HTR-8/SVneo (cell line): ENCODE measurements at regions not wholly inside any gene's neighbourhood (a gene's known extent, or its start where the extent isn't known, plus 50 kb on each side); places are given as distances from the start of the nearest gene placed in this dataset.
A peak's percentile ranks its signal among the peaks of the same experiment; 100 is the strongest.

ENCODE experiments used
- DNase-seq: peaks from one replicate; pipeline ENCODE4 v3.0.0; 2011; ENCODE audit warnings: low spot score, mixed read lengths; ENCODE audit not compliant: insufficient read length
- FAIRE-seq: peaks from 2 replicates; lab custom pipeline; 2011; peaks lifted over from hg19 to GRCh38; lab: Jason Lieb, UNC

DNA sequence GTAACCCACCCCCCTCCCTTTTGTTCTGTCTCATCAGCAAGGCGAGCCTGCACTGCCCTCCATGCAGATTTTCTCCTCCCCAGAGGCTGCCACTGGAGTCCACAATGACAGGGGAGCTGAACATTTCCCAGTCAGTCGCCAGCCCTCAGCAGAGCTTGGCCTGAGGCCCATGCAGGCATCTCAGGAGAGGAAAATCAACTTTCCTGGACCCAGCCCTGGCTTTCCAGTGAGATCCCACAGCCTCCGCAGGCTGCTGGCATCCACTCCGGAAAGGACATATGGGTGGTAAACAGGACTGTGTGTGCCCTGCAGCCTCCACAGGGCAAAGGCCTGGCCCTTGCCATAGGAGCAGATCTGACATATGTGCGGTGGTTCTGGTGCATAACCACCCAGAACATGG, 253.8 kb downstream of the TNS1 start:
- FAIRE-seq (no peak), DNase-seq (no peak)

- FAIRE-seq (peak; percentile 4), DNase-seq (no peak)
These were observed 256.0 kb downstream of the TNS1 start for GRCh38 chr2:217746808-217747207.

DNA sequence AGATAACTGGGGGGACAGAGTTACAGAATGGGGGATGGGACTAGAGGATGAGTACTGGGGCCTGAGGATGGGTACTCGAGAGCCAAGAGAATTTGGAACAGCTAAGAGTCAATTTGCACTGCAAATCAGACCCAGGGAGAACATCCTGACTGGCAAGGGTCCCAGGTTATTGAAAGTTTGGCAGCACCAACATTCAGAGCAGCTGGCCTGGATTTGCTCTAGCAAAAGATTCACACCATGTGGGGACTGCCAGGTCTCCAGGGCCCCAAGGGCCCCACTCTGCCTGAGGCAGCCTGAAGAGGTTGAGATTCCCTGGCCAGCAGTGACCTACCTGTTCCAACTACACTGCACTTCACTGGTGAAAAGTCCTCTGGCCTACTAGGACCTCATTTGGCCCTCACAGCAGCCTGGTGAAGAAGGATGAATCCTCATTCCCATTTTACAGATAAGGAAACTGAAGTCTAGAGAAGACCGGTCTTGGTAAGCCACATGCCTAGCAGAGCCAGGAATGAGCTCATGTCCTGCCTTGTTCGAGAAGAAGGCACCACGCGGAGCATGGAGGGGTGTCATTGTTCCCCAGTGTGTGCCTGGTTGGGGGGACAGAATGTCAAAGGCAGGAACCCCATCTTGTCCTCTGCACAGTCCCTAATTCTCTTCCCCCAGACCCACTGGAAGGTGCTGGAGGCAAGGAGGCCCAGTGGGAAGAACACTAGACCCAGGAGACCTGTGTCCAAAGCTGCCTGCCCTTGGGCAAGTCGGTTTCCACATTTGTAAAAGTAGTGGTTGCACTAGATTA, 258.6 kb downstream of the TNS1 start:
- DNase-seq, result no peak
- FAIRE-seq, result no peak

- DNase-seq, result no peak
- no peak for FAIRE-seq
These were observed 259.4 kb downstream of the TNS1 start for GRCh38 chr2:217743407-217743806.

DNA sequence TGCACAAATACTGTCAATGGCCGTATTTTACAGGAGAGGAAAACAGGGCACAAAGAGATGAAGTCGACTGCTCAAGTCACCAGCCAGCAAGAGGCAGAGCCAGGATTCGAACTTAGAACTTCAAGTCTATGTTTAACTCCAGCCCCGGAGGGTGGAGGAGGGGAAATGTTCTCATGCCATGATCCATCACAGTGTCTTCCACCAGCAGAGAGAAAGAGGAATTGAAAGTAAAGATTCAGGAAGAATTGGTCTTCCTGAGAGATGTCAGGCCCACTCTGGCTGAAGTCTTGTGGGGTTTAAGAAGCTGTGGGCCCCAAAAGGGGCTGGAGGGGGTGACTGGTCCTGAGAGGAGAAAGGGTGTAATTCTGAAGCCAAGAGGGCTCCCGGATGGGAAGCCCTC, 260.0 kb downstream of the TNS1 start:
- DNase-seq (no peak), FAIRE-seq (no peak)

DNA sequence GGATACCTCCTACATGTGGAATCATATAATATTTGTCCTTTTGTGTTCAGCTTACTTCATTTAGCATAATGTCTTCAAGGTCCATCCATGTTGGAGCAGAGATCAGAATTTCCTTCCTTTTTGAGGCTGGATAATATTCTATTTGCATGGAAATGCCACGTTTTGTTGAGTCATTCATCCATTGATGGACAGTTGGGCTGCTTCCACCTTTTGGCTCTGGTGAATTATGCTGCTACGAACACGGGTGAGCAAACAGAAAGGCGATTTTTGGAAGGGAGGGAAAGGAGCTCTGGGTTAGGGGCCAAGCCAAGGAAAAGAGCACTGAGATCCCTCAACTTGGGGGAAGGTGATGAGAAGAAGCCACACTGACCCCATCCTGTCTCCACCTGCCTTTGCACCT, 260.5 kb downstream of the TNS1 start:
- FAIRE-seq (no peak), DNase-seq (no peak)

GRCh38 chr2:217741381-217741955, 261.3 kb downstream of the TNS1 start:
- no peak for DNase-seq
- no peak for FAIRE-seq

DNA sequence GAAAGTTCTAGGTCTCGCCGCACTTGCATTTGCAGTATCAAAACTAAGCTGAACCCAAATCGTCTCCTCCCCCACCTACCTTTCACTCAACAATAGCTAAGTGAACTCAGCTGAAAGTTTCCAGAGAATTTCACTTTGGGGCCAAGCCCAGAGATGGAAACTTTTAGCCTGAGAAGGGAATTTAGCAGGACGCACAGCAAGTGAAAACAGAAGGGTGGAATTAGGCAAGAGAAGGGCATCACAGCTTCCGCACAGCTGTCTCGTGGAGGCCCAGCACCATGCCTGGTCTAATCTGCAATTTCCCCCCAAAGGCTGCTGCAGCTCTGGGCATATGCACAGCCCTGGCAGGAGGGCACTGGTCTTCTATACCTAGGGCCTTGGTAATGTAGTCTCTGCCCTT, 262.0 kb downstream of the TNS1 start:
- DNase-seq, result no peak
- FAIRE-seq, result no peak

DNA sequence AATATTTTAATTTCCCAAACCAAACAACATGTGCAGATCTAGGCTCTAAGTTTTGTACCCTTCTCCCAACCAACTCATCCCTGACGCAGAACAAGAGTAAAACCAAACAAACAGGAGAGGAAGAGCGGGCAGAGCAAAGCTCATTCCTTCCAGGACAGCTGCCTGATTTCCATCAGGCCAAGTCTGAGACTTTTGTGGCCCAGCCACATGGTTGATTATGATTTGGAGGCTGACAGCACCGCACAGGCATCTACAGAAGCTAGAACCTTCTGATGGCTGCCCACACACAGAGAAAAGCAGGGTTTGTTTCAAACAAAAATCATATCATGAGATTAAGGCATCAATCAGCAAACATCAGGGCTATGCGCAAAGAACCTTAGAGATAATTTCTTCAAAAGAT, 262.6 kb downstream of the TNS1 start:
- no peak for DNase-seq
- FAIRE-seq, result no peak

- FAIRE-seq, result no peak
These were observed 263.1 kb downstream of the TNS1 start for GRCh38 chr2:217739741-217740140.

GRCh38 chr2:217738061-217738460, 264.7 kb downstream of the TNS1 start:
- DNase-seq (no peak), FAIRE-seq (no peak)

More at GRCh38 chr2:217739741-217740140, 263.1 kb downstream of the TNS1 start:
- DNase-seq, result no peak

DNA sequence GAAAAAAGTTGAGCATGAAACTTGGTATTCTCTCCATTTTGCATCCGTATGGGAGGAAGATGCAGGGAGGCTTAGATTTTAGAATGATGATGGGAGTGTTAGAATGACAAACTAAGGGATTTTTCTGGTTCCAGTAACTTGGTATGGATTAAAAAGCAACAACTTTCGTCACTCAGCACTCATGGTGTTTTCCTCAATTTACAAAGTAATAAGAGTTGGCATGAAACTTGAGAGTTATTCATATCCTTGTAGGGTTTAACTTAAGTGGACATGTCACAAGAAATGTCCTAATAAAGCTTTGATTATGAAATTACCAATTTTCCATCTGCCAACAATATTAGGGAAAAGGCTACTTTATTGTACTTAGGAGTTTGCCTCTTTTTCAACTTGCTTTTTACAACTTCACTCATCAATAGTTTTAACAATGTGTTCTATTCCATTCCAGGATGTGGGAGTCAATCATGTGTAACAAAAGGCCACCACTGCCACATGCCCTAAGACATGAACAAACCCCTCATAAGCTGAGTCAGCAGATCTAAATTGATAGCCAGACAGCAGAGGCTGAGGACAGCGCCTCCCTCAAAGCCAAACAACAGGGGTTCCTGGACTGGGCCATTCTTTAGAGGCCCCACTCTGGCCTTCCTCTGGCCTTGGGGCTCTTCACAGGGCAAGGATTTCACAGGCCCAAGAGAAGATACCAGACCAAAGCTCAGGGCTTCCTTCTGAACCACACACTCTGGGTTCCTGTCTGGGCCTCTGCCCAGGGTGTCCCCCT, 265.8 kb downstream of the TNS1 start:
- FAIRE-seq (no peak), DNase-seq (no peak)

DNA sequence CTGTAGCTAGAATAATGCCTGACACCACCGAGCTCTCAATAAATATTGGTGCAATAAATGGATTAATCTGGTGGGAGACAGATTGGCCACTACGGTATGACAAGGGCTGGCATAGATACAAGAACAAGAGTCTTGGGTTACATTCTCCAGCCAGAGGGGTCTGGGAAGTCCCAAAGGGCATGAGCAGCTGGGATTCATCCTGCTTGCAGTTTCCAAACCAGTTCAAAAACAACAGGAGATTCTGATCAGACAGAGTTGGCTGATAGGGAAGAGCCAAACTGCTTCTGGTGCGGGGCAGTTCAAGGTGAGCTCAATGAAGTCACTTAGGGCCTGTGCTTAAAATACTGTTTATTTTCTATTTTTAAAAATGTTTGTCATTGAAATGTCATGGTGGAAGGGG, 266.9 kb downstream of the TNS1 start:
- FAIRE-seq (no peak), DNase-seq (no peak)

GRCh38 chr2:217735034-217735433, 267.8 kb downstream of the TNS1 start:
- no peak for FAIRE-seq

GRCh38 chr2:217733461-217733860, 269.3 kb downstream of the TNS1 start:
- DNase-seq, result no peak
- no peak for FAIRE-seq

More at GRCh38 chr2:217735034-217735433, 267.8 kb downstream of the TNS1 start:
- DNase-seq, result no peak

GRCh38 chr2:217732992-217733391, 269.8 kb downstream of the TNS1 start:
- DNase-seq (no peak), FAIRE-seq (no peak)

DNA sequence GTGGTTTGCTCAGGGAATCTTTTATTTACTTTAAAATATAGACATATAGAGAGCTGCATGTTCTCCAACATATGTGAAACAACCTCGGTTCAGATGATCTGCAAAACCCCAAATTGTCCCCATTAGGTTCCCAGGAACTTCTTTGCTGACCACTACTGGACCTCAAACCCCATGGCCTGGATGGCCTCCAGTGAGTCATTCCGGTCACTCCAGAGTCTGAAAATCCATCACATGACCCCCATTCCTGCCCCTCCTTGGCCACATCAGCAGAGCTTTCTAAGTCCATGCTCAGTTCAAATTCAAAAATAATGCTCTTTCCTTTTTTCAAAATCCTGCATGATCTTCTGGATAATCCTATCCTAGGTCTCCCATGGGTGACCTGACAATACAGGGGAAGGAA, 271.0 kb downstream of the TNS1 start:
- no peak for FAIRE-seq
- DNase-seq, result no peak

DNA sequence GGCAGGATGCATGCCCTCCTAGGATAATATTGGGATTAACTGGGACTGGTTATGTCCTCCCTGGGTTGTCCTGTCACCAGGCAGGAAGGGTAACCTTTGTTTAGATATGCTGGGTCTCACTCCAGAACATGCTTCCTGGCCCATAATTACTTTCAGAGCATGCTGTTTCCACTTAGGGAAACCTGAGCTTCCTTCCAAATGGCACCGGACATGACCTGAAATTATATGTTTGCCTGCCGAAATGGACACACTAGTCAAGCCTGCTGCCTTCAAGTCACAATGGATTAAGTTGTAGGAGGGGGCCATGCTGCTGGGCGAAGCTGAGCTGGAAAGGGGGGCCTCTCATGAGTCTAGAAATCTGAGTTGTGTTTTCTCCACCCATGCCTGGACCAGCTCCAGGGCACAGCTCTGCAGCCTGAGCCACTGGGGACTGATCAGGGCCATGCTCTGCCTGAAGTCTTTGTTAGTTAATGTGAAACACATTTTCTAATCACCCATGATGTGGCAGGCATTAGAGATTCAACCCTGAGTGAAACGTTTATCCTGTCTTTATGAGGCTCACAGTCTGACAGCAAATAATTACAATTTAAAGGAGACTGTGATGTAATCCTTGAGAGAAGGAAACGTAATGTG, 273.3 kb downstream of the TNS1 start:
- FAIRE-seq, result no peak
- no peak for DNase-seq

GRCh38 chr2:217727801-217728200, 275.0 kb downstream of the TNS1 start:
- FAIRE-seq (no peak), DNase-seq (no peak)

DNA sequence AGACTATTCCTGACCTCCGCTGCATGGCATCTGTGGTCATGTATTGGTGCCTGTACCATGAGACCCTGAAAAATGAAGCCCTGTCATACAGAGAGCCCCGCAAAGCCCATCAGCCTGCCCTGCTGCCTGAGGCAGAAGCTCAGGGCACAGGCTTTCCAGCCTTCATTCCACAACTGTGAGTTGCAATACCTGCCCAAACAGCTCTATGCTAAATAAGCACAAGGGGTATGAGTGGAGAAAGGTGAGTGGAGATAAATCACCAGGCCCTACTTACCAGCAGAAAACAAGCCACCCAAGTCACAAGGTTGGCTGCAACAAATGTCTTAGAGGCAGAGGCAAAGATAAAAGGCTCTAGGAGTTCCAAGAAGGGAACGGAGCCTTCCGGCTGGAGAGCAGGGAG, 277.4 kb downstream of the TNS1 start:
- DNase-seq, result no peak
- FAIRE-seq, result no peak

GRCh38 chr2:217724471-217724870, 278.3 kb downstream of the TNS1 start:
- FAIRE-seq (no peak), DNase-seq (no peak)
